DND-41 (cell line): ENCODE measurements at regions not wholly inside any gene's neighbourhood (a gene's known extent, or its start where the extent isn't known, plus 50 kb on each side); places are given as distances from the start of the nearest gene placed in this dataset.

ENCODE experiments used
- EZH2 ChIP-seq: IDR thresholded peaks from 3 replicates; pipeline ENCODE4 v1.6.1; 2012; ENCODE audit warnings: borderline replicate concordance, low read depth, mild to moderate bottlenecking, moderate library complexity, low read length, inconsistent platforms; ENCODE audit not compliant: severe bottlenecking
- TF ChIP-seq, protein P1 (sequence below): IDR thresholded peaks from 2 replicates; pipeline ENCODE4 v1.5.1; 2012; ENCODE audit warnings: borderline replicate concordance, low read length, moderate library complexity, mild to moderate bottlenecking; ENCODE audit not compliant: poor library complexity, severe bottlenecking; ENCODE audit errors: extremely low read depth

DNA sequence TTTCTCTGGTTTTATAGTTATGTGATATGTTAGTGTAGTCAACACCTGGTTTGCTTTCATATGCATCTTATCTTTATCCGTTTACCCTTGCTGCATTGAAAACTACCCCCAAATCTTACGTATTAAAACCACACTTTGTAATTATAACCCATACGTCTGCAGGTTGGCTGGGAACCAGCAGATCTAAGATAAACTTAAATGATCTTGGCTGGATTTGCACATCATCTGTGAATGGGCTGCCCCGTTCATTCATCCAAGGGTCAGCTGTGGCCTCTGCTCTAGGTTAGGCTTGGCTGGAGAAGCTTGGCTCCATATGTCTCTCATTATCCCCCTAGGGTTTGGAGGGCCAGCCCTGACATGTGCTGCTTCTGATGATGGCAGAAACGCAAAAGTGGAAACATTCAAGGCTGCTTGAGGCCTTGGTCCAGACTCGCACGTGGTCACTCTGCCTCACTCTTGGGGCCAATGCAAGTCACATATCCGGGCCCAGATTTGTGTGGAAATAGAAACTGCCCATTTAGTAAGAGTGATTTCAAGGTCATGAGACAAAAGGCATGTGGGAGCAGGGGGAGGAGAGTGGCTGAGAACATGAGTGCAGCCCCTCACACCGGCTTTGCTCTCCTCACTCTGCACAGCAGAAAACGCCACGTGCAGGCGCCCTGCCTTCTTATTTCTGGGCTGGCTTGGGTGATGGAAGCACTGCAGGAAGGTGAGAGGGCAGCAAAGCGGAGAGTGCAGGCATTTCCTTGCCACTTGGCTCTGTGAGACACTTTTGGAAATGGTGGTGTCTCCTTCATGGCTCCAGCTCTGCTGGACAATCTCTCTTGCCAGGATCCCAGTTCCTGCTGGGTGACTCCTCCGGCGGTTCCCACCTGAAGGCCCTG, 553.8 kb downstream of the GLRX3 start:
- TF ChIP-seq, protein P1, sequence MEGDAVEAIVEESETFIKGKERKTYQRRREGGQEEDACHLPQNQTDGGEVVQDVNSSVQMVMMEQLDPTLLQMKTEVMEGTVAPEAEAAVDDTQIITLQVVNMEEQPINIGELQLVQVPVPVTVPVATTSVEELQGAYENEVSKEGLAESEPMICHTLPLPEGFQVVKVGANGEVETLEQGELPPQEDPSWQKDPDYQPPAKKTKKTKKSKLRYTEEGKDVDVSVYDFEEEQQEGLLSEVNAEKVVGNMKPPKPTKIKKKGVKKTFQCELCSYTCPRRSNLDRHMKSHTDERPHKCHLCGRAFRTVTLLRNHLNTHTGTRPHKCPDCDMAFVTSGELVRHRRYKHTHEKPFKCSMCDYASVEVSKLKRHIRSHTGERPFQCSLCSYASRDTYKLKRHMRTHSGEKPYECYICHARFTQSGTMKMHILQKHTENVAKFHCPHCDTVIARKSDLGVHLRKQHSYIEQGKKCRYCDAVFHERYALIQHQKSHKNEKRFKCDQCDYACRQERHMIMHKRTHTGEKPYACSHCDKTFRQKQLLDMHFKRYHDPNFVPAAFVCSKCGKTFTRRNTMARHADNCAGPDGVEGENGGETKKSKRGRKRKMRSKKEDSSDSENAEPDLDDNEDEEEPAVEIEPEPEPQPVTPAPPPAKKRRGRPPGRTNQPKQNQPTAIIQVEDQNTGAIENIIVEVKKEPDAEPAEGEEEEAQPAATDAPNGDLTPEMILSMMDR, result no peak
- no peak for TF ChIP-seq EZH2
